ENCODE measurements at regions not wholly inside any gene's neighbourhood (a gene's known extent, or its start where the extent isn't known, plus 50 kb on each side); places are given as distances from the start of the nearest gene placed in this dataset.

DNA sequence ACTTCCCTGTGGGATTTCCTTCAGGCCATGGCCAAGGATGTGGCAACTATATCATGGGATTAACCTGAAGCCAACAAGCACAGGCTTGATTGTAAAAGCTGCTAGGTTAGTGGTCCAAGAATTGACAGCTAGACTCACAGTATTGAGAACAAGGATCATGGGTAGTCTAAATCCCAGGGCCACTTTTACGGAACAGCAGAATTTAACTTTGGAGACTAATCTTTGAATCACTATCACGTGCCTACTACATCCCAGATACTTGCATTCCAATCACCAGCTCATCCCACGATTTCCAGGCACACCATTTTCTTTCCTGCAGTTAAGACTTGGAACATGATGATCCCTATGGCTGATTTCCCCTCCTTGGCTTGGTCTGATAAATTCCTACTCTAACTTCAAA is 65.6 kb upstream of the ADO start:
- Mint-ChIP-seq H3K4me3 (no peak overlapping the region), H3K27ac (no peak overlapping the region; a peak in 1 of 7 replicates), H3K36me3 (ENCODE audit: insufficient read depth in 1 of 3, low read depth in 3 of 3) (no peaks in the 10 kb centered on the region), H3K4me1 (no peaks in the 10 kb centered on the region; a peak in 1 of 4 replicates), H3K9me3 (no peaks in the 10 kb centered on the region), H3K27me3 (ENCODE audit: low read depth) (no peaks in the 10 kb centered on the region)
- H3K9me3 ChIP-seq (ENCODE audit: control insufficient read depth, low read depth, low read length): no peaks in the 10 kb centered on the region
- H3K79me1 ChIP-seq (ENCODE audit: insufficient read depth, low read depth, low read length, poor library complexity, severe bottlenecking): no peaks in the 10 kb centered on the region
- H3K4ac ChIP-seq (ENCODE audit: low read depth, low read length): no peak overlapping the region
- no peak overlapping the region for H2BK12ac ChIP-seq (ENCODE audit: insufficient read length, low read depth, low read length)
- TF ChIP-seq, protein P1, sequence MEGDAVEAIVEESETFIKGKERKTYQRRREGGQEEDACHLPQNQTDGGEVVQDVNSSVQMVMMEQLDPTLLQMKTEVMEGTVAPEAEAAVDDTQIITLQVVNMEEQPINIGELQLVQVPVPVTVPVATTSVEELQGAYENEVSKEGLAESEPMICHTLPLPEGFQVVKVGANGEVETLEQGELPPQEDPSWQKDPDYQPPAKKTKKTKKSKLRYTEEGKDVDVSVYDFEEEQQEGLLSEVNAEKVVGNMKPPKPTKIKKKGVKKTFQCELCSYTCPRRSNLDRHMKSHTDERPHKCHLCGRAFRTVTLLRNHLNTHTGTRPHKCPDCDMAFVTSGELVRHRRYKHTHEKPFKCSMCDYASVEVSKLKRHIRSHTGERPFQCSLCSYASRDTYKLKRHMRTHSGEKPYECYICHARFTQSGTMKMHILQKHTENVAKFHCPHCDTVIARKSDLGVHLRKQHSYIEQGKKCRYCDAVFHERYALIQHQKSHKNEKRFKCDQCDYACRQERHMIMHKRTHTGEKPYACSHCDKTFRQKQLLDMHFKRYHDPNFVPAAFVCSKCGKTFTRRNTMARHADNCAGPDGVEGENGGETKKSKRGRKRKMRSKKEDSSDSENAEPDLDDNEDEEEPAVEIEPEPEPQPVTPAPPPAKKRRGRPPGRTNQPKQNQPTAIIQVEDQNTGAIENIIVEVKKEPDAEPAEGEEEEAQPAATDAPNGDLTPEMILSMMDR (conservative IDR thresholded peaks at IDR 0.05): no peak
- H3K9ac ChIP-seq (ENCODE audit: extremely low read depth, insufficient read length, low read length): no peak overlapping the region
- WGBS (ENCODE audit: extremely low coverage, insufficient read length, low lambda C conversion rate): no CpG with 5 or more reads among the region's 3 CpGs
- H2BK15ac ChIP-seq (ENCODE audit: low read depth, low read length): no peak overlapping the region
- H3T11ph ChIP-seq (ENCODE audit: low read length): no peak overlapping the region
- no peak overlapping the region for H3K56ac ChIP-seq (ENCODE audit: insufficient read length, low read depth, low read length)
- no peak overlapping the region for H3K4me2 ChIP-seq (ENCODE audit: insufficient read depth, insufficient read length, low read length)
- H3K27ac ChIP-seq (ENCODE audit: insufficient read length, low read depth, low read length): no peak overlapping the region
- no peak for DNase-seq
- H4K5ac ChIP-seq (ENCODE audit: insufficient read length, low read depth, low read length): no peak overlapping the region
- H2BK5ac ChIP-seq (ENCODE audit: insufficient read length, low read length): no peak overlapping the region
- H3K79me2 ChIP-seq (ENCODE audit: insufficient read depth, low read length): no peaks in the 10 kb centered on the region
- H3K4me1 ChIP-seq (ENCODE audit: insufficient read depth, low read length): no peaks in the 10 kb centered on the region
- H2AFZ ChIP-seq (ENCODE audit: low read length): no peak overlapping the region
- no peak overlapping the region for H2AK5ac ChIP-seq (ENCODE audit: insufficient read length, low read length)
- no peak overlapping the region for H4K91ac ChIP-seq (ENCODE audit: insufficient read length, low read depth, low read length)
- H3K18ac ChIP-seq (ENCODE audit: insufficient read length, low read depth, low read length): no peak overlapping the region
- H2BK20ac ChIP-seq (ENCODE audit: low read depth, low read length, poor library complexity, severe bottlenecking): no peak overlapping the region
- no peak overlapping the region for H2BK120ac ChIP-seq (ENCODE audit: low read depth, low read length, poor library complexity, severe bottlenecking)
- no peak overlapping the region for H3K23ac ChIP-seq (ENCODE audit: insufficient read length, low read depth, low read length)
- no peaks in the 10 kb centered on the region for H3K23me2 ChIP-seq (ENCODE audit: insufficient read length, low read depth, low read length, poor library complexity, severe bottlenecking)
- H3K14ac ChIP-seq (ENCODE audit: insufficient read depth, low read length): no peak overlapping the region
- H4K8ac ChIP-seq (replicated peaks; ENCODE audit: insufficient read length, low read depth, low read length): no peak overlapping the region
- no peaks in the 10 kb centered on the region for H3K27me3 ChIP-seq (ENCODE audit: insufficient read depth, low read length)
- no peaks in the 10 kb centered on the region for H4K20me1 ChIP-seq (ENCODE audit: control insufficient read depth, insufficient read depth, insufficient read length)

All from H9 (cell line).